Vagina (tissue), 2 donors: ENCODE measurements at regions not wholly inside any gene's neighbourhood (a gene's known extent, or its start where the extent isn't known, plus 50 kb on each side); places are given as distances from the start of the nearest gene placed in this dataset.

Experiments used
- POLR2A ChIP-seq, 2 donors: fragments of 450-650 bp; IDR thresholded peaks; one replicate each; pipeline ENCODE4 v1.6.1; 2017; ENCODE audit warnings: antibody characterized with exemption in 2 of 2, mild to moderate bottlenecking in 2 of 2, moderate library complexity in 2 of 2
- TF ChIP-seq, protein P1 (sequence below), 3 experiments: fragments of 450-650 bp in 2 of 3; fragments of 200-600 bp in 1 of 3; sonication (generic) in 1 of 3; IDR thresholded peaks; one replicate each; pipeline ENCODE4 v1.5.1; 2017 to 2019; ENCODE audit warnings: antibody characterized with exemption in 3 of 3, mild to moderate bottlenecking in 2 of 3, moderate library complexity in 2 of 3

DNA sequence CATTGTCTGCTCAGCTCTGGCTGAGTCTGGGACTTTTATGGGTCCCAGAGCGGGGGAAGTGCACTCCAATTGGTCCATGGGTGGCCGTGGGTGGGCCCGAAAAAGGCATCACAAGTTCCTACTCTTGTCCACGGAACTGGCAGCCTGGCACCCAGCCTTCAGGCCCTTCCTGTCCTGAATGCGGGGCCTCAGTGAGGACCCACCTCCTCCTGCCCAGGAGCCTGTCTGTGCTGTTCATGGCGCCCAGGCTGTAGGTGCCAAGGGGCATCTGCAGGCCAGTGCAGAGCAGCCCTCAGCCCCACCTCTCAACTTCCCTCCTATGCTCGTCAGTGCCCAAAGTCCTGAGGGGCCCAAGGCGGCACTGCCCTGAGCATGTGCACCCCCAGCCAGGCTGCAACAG is 411.7 kb upstream of the KIRREL3 start:
- TF ChIP-seq, protein P1, sequence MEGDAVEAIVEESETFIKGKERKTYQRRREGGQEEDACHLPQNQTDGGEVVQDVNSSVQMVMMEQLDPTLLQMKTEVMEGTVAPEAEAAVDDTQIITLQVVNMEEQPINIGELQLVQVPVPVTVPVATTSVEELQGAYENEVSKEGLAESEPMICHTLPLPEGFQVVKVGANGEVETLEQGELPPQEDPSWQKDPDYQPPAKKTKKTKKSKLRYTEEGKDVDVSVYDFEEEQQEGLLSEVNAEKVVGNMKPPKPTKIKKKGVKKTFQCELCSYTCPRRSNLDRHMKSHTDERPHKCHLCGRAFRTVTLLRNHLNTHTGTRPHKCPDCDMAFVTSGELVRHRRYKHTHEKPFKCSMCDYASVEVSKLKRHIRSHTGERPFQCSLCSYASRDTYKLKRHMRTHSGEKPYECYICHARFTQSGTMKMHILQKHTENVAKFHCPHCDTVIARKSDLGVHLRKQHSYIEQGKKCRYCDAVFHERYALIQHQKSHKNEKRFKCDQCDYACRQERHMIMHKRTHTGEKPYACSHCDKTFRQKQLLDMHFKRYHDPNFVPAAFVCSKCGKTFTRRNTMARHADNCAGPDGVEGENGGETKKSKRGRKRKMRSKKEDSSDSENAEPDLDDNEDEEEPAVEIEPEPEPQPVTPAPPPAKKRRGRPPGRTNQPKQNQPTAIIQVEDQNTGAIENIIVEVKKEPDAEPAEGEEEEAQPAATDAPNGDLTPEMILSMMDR (IDR thresholded peaks at IDR 0.05): no peak
- TF ChIP-seq POLR2A (IDR thresholded peaks at IDR 0.05): no peak
